ENCODE measurements at regions not wholly inside any gene's neighbourhood (a gene's known extent, or its start where the extent isn't known, plus 50 kb on each side); places are given as distances from the start of the nearest gene placed in this dataset.
A peak's percentile ranks its signal among the peaks of the same experiment; 100 is the strongest.

DNA sequence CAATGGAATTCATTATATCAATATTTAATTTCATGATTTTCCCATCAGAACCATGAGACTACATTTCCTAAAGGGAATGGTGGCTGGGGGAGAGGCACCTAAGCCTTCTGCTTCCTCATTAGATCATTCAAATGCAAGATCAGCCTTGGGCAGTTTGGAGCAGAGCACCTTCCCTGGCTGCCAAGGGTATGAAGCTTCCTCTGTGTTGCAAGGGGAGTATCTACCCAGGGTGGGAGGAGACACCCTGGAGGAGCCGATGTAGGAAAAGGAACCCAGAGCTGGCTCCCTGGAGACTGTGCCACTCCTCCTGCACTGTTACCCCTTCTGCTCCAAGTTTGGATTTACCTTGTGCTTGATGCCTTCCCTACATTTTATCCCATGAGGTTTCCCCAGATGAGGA, 299.7 kb upstream of the PRDM1 start:
- no peak for DNase-seq

DNA sequence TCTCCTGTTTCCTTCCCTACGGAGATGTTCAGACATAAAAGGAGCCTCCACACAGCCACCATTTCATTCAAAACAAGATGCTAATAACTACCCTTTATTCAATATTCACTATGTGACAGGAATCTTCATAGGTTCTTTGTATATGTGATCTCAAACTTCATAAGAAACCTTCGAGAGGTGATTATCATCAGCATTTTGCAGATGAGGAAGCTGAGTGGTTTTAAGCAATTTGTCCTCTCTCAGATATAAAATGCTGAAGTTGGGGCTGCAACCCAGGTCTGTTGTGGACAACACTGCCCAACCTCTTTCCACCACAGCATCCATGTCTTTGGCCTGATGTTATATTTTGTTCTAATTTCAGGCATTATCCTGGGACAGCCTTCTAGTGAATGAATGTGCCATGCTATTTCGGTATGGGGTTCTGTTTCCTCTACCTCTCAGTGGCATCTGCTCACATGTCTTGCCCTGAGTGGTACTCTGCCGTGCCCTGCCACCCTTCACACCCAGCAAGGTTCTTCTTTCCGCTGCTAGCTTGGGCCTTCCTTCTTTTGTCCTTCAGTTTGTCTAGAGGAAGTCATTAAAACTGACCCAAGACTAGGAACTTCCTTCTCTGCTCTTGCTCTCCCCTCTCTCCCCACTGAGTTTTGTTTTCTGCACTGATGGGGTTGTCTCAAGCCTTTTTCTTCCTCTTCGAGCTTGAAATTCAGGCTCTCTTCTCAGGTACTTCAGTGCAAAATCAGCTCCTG, 300.9 kb upstream of the PRDM1 start:
- no peak for DNase-seq

DNA sequence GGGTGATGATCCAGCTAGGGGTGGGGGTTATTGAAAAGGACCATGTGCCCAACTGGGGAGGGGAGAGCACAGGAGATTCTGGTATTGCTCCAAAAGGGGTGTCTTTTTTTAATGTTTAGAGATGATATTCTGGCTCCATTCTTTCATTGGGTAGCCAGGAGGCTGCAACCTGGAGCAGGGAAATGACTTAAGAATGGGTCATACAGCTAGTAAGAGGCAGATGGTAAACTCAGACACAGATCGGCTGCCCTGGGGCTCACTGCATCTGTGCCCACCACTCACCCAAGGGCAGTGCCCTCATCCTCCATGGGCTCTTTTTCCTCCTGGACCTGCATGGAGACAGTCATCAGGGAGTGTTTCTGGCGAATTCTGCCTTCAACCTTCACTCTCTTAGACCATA, 302.0 kb upstream of the PRDM1 start:
- DNase-seq: no peak

DNA sequence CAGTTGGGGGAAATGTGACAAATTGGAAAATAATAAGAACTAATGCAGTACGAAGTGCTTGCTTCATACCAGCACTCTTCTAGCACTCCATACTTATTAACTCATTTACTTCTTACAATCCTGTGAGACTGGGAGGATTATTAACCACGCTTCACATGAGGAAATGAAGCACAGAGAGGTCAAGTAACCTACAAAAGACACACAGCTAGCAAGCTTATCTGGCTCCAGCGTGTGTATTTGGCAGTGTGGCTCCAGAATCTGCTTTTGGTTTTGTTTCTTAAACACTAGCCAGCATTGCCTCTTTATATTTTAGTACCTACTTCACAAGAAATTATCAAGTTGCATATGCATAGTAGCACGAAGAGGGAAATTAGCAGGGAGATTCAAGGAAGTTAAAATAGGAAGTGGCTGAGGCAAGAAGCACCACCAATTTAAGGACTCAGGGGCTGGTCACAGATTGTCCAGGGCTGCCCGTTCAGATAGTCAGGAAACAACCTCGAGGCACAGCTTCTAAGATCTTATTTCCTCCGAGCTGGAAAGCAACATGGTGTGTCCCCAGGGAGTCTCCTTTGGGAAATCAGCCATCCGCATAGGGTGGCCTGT, 302.7 kb upstream of the PRDM1 start:
- DNase-seq: no peak

DNA sequence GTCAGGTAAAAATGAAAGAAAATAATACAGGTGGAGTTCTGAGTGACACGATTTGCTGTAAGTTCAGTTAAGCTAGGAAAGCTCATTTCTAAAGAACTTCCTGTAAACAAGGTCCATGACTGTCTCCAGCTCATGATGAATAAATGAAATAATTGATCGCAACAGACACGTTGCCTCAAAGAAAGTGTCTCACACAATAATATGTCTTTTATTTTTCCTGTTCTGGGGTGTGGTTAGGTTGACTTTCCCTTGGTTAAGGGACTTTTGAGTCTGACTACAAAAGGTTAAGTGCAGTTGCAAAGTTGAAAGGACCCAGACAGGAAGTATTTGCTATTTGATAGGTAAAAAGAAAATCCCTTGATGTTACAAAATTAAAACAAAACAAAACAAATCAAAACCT, 304.2 kb upstream of the PRDM1 start:
- no peak for DNase-seq

DNA sequence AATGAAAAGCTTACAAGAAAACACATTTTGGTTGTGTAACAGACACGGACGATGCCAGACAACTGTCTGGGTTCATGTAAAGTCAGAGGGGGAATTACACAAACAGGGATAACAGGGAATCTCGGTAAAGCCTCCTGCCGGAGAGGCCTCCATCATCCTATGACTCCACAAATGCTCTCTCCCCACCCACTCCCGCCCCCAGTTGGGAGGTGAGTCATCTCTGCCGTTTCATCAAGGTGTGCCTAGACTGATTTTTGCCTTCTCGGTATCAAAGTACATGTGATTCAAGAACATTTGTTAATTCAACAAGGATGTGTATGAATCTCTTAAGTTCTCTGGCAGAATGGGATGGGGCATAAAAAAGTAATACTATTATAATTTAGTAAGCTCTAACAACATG, 304.9 kb upstream of the PRDM1 start:
- DNase-seq: no peak

DNA sequence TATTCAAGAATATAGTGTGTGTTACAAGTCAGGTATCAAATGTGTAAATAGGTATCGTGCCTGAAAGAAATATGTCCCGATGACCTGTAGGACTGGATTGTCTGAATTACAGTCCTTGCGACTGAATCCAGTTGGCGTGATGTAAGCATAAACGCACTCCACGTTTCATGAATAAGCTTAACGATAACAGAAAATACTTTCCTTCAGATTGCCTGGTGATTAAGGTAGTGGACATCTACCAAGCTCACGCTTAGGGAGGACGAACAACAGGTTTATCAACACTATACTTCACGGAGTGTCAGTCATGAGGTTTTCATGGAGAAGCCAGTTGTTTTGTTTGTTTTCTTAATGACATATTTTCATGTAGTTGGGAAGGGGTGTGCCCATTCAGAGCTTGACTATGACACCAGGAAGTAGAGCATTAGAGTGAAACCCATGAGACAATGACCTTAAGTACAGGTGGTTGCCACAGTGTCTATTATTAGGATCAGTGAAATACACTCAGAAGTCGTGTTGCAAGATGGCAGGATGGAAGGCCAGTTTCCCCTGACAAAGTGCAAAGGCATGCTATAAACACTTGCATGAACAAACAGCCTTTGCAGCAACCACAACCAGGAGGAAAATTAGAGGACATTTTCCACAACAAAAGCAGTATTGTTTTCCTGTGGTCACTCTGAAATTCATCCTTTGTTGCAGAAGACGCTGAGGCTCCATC, 305.8 kb upstream of the PRDM1 start:
- no peak for DNase-seq

DNA sequence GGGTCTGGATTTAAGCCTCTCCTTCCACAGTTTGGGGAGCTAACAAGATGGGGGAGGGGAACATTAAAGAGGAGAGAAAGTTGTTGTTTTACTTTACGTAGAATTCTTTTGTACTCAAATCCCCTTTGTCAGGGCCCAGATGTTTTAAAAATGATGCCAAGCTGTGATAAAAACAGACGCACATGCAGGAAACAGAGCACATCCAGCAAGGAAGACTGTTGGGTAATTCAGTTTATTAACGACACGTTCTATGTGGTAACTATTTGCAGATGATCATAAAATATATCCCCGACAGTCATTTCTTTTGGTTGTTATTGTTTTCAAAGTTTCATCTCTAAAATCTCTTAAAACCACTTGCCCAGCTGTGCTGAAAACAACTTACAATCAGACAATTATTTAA, 307.0 kb upstream of the PRDM1 start:
- no peak for DNase-seq

DNA sequence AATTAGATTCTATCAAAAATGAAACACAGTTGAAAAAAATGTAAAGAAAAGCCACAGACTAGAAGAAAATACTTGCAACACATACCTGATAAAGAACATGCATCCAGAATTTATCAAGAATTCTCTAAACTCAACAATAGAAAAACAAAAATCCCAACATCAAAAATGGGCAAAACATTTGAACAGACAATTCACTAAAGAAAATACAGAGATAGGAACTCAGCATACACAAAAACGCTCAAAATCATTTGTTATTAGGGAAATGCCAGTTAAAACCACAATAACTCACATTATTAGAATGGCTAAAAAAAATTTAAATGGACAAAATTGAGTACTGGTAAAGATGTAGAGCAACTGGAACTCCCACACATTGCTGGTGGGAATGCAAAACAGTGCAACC, 311.0 kb upstream of the PRDM1 start:
- DNase-seq: no peak

DNA sequence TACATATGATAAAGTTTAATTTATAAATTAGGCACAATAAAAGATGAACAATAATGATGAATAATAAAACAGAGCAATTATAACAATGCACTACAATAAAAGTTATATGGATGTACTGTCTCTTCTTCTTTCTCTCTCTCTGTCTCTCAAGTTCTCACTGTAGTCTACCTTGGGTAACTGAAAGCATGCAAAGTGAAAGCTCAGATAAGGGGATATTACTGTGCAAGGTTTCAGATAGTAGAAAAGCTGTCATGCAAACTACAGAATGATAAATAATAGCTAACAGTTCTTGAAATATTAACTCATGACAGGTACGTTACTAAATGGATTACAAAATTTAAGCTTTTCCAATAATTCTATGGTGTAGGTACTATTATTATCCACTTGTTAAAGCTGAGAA, 311.9 kb upstream of the PRDM1 start:
- DNase-seq: no peak

DNA sequence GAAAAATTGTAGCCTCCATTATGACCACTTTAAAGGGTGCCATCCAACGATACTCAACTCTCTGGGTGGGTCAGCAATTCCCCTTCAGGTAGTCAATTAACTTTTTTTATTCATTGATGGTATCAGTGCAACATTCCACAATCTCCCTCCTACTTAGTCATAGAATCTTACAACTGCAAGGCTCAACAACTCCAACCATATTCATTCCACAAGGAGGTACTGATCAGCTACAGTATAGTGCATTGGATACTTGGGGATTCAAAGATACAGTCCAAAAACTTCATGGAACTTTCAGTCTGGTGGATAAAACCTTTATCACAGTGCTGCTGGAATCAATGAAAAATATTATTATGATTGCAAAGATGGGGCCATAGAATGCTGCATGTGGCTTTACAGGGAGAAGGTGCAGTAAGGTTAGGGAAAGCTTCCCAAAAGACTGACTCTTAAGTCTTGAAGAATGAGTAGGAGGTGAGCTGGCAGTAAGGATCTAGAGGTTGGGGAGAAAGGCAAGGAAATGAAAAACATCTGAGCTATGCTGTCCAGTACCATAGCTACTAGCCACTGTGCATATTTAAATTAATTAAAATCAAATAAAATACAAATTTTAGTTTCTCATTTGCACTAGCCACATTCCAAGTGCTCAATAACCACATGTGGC, 314.7 kb upstream of the PRDM1 start:
- DNase-seq: no peak

DNA sequence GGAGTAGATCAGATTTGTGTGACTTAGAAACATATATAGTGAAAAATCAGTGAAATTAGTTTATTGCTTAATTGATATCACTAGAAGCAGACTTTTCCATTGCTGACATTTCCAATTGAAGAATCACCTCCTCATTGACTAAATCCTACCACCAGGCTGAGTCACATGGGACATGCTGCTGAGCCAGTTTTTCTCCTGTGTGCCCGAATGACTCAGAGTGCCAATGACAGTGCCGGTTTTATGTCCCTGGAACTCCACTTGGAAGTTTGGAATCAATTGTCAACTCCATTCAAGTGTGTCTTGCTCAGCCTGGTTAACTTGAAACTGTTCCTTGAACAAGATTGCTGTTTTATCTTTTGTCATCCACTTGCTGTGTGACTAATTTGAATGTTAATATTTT, 316.1 kb upstream of the PRDM1 start:
- DNase-seq: no peak

DNA sequence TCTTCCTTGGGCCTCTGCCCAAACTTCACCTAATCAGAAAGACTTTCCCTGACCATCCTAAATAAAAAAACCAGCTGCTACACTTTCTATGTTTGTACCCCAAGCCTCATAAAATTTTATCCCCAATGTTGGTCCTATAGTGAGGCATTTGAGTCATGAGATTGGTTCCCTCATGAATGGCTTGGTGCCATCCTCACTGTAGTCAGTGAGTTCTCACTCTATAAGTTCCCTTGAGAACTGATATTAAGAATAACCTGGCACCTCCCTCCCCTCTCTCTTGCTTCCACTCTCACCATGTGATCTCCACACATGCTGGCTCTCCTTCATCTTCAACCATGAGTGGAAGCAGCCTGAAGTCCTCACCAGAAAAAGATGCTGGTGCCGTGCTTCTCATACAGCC, 316.9 kb upstream of the PRDM1 start:
- no peak for DNase-seq

DNA sequence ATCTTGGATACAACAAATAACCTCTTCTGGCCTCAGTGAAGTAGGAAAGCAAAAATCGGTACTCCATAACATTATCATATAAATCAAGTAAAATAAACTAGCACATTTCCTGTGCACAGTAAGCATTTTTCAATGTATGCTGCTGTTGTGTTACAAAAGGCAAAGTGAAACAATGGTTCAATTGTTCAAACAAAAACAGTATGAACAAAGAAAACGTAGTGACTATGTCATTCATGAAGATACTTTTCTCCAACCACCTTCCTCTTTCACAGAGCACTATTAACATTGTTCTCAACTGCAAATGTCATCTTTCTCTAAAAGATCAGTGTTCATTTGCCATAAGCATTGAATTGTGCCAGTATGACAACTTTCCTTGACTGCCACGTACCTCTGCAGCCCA, 318.6 kb upstream of the PRDM1 start:
- no peak for DNase-seq

DNA sequence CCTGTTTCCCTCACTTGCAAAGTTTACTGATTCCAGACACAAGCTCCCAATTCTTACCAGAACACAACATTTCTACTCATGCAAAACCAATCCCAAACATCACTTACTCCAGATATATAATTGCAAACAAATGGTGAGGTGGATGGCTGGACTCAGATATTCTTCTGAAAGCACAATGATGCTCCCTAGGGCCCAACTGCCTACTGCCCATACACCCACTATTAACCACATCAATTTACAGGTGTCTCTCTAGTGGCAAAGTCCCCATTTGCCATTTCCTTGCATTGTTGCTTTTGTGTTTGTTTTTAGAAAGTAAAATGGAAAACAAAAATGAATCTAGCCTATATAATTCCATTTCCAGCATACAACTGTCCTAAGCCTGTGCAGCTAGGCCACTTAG, 320.9 kb upstream of the PRDM1 start:
- DNase-seq: no peak

DNA sequence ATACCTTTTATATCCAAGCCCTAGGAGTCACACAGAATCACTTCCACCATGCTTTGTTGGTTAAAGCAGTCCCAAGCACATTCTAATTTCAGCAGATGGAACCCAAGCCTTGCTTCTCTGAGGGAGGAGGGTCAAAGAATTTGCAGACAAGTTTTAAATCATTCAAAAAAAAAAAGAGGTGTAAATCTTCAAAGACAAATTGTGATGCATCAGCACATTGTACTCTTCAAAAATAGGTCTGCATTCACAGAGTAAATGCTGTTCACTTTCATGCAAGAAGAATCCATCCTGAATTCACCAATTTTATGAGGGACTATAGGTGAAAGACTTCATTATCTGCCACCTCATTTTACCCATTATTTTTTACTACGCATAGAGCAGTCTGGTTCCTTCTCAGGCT, 321.8 kb upstream of the PRDM1 start:
- DNase-seq: no peak

DNA sequence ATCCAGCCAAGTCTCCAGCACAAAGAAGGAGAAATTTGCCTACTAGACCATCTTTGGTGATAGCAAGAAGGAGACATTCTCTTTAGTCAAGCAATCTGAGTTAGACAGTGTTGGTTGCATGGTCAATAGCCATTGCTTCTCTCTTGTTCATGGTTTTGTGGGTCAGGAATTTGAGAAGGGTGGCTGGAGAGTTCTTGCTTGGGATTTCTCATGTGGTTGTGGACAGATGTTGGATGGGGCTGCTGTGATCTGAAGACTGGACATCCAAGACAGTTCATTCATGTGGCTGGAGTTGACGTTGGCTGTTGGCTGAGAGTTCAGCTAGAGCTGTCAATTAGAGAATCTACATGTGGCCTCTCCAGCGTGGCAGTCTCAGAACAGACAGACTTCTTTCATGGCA, 322.3 kb upstream of the PRDM1 start:
- no peak for DNase-seq

DNA sequence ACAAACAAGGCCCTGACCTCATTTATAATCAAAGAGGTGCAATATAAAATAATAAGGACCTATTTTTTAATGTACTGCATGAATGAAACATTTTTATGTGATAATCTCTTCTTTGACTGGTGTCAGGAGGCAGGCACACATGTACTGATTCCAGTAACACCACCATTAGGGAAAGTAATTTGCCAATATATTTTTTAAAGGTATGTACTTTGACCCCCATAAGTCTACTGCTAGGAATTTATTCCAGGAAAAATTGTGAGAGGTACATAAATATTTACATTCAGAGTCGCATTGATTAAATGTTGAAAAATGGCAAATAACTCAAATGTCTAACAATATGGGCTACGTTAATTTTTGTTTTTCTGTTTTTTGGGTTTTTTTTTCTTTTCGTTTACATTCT, 325.4 kb upstream of the PRDM1 start:
- no peak for DNase-seq

DNA sequence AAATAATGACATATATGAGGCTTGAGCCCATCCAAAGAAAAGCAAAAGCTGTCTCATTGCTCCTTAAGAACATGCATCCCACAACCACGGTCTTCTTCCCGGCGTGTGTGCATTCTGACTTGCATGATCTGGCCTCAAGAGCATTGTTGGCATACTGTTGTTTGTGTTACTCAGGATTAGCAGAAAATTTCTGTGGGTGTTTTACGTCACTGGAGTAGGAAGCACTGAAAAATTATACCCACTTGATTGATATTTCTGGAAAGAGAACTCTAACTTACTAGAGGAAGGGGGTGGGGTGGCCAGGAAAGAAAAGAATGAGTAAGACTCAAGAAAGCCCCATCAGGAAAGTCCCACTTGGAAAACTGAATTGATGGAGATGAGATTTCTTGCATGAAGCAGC, 326.2 kb upstream of the PRDM1 start:
- no peak for DNase-seq

DNA sequence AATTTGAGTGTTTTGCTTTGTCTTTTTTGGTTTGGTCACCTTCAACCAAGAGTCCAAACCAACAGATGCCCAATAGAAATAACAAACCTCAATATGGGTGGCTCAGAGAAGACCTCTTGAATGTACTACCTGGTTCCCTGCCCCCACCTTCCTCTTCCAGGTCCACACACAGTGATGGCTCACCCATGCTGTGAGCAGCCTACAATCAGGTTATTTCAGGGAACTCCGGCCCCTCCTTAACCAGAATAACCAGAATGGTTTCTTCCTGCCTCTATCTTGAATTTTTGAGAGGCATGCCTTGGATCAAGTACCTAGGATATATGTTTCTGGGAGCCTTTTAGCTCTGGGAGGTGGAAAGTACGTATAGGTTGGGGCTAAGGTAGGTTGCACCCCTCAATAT, 327.1 kb upstream of the PRDM1 start:
- DNase-seq: no peak

DNA sequence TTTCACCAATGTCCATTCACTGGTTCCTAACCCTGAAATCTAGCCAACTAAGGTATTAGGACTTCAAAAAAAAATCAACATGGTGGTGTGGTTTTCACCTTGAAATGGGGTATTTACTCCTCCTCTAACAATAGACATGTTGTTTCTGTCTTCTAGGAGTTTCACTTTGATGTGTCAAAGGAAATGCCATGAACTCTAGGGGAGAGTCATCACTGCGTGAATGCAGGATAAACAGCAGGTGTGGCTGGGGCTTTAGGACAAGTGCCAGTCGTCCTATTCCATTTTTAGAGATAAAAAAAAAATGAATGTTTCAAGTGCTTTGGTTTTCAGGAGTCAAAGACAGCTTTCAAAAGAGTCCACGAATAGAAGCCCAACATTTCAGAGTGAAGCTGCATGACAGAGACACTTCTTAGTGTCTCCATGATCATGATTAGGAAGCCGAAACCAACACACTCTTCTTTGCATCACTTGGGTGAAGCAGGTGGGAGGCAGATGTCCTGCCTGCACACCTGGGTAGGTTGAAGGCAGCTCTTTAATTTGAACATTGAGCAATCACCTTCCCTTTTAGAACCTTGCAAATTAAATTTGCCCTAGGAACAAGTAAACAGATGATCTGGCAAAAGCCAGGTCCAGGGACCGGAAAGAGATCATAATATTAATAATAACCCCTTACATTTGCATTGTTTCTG, 328.5 kb upstream of the PRDM1 start:
- DNase-seq: no peak

DNA sequence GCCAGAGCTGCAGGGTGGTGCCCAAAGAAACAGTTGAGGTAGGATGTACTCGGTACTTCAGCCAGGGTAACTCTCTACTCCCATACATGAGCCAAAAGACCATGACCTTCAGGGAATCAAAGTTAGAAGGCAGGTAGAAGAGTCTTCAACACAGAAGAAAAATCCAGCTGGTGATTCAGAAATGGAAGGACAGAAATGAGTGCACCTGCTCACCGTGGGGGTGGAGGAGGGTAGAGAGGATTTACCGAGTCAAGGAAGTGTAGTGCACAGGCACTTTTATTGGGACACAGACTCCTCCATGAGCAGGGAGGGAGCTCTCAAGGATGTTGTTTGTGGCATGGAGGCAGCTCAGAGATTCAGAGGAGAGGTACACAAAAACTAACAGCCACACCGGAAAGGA, 330.3 kb upstream of the PRDM1 start:
- DNase-seq: no peak

DNA sequence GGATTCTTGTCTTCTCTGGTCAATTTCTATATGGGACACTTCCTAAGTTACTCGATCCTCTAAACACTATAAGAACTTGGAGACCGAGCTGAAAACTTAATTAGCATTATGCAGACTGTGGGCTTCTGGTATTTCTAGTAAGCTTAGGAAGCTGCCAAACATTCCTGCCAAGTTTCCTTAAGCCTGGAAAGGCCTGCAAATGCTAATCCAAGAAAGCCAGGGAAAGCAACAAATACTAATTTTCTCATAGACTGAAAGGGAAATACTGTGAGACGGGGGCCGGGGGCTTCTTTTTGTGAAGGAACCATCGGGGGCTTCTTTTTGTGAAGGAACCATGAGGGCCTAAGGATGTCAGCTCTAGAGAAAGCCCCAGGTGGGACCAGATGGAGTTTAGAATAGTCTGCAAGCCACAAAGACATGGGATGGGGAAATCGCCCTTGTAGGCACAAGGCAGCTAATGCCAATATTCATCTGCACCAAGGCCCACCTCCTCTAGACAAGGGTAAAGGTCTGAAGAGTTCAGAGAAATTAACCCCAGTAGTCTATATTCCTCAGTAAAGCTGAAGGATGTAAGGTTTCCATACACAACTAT, 332.4 kb upstream of the PRDM1 start:
- DNase-seq: peak; percentile 51

All from right forelimb (tissue), 1 donor.